ENCODE measurements at regions not wholly inside any gene's neighbourhood (a gene's known extent, or its start where the extent isn't known, plus 50 kb on each side); places are given as distances from the start of the nearest gene placed in this dataset.

DNA sequence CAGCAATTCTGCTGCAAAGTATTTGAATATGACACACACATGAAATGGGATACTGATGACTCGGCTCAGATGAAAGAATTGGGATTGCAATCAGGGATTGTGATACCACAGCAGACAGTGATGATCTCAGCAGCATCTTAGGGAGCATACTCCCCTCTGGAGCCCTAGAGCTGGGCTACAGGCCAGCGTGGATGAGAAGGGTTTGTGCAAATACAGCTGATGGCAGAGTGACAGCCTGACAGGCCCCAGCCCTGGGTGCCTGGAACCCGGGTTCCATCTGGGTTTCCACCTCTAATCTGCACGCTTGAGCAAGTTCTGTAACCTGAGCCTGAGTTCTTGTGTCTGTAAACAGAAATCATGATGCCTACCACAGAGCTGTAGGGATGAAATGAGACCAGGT, 418.0 kb downstream of the LRATD1 start:
- Histone ChIP-seq H3K4me2 (replicated peaks; ENCODE audit: extremely low read depth, low read length, poor library complexity, severe bottlenecking) (no peak overlapping the region), H3K4me3 (replicated peaks in 1 of 3; ENCODE audit: low read depth in 2 of 3, low read length in 3 of 3) (no peak overlapping the region), H3K27ac (ENCODE audit: low read depth in 1 of 2, low read length in 2 of 2) (no peak overlapping the region), H2AFZ (ENCODE audit: insufficient read depth, low read depth, low read length, poor library complexity, severe bottlenecking) (no peak overlapping the region), H3K27me3 (ENCODE audit: control insufficient read depth in 2 of 2, insufficient read depth in 2 of 2, low read length in 2 of 2) (no peaks in the 10 kb centered on the region), H3K36me3 (replicated peaks in 1 of 2; ENCODE audit: control insufficient read depth in 1 of 2, insufficient read depth in 2 of 2, low read length in 2 of 2) (no peaks in the 10 kb centered on the region), H3K9ac (ENCODE audit: insufficient read depth, low read length, poor library complexity, severe bottlenecking) (no peak overlapping the region), H3K9me3 (replicated peaks in 1 of 2; ENCODE audit: control insufficient read depth in 1 of 2, insufficient read depth in 1 of 2, low read length in 2 of 2) (no peaks in the 10 kb centered on the region), H3K79me2 (ENCODE audit: insufficient read depth, low read length) (no peaks in the 10 kb centered on the region), H4K20me1 (ENCODE audit: insufficient read depth, low read length) (no peaks in the 10 kb centered on the region), H3K4me1 (ENCODE audit: control insufficient read depth in 1 of 2, insufficient read depth in 2 of 2, low read length in 2 of 2) (no peaks in the 10 kb centered on the region)
- Mint-ChIP-seq H3K9me3 (peaks cover 0 to 3% (median 0%) of the 10 kb centered on the region in 7 donors), H3K27ac (no peak overlapping the region), H3K36me3 (no peaks in the 10 kb centered on the region), H3K4me1 (no peaks in the 10 kb centered on the region), H3K27me3 (ENCODE audit: low read depth in 3 of 3) (peaks cover 0 to 9% (median 5%) of the 10 kb centered on the region in 3 donors), H3K4me3 (no peak overlapping the region)
- WGBS (ENCODE audit: insufficient coverage), result 77% methylated on average over 4 of the region's 4 CpGs
- TF ChIP-seq, protein P1, sequence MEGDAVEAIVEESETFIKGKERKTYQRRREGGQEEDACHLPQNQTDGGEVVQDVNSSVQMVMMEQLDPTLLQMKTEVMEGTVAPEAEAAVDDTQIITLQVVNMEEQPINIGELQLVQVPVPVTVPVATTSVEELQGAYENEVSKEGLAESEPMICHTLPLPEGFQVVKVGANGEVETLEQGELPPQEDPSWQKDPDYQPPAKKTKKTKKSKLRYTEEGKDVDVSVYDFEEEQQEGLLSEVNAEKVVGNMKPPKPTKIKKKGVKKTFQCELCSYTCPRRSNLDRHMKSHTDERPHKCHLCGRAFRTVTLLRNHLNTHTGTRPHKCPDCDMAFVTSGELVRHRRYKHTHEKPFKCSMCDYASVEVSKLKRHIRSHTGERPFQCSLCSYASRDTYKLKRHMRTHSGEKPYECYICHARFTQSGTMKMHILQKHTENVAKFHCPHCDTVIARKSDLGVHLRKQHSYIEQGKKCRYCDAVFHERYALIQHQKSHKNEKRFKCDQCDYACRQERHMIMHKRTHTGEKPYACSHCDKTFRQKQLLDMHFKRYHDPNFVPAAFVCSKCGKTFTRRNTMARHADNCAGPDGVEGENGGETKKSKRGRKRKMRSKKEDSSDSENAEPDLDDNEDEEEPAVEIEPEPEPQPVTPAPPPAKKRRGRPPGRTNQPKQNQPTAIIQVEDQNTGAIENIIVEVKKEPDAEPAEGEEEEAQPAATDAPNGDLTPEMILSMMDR (IDR thresholded peaks at IDR 0.05), result no peak
- no peak for DNase-seq
- intact Hi-C loops (cut with micrococcal nuclease), result no loop called here

GRCh38 chr2:15053542-15053941, 421.0 kb downstream of the LRATD1 start:
- 90% methylated on average over 2 of the region's 5 CpGs for WGBS (ENCODE audit: insufficient coverage)
- no peak overlapping the region for H3K9ac ChIP-seq (ENCODE audit: insufficient read depth, low read length, poor library complexity, severe bottlenecking)

More at GRCh38 chr2:15053542-15053941, 421.0 kb downstream of the LRATD1 start:
- H3K27ac ChIP-seq (ENCODE audit: low read depth in 1 of 2, low read length in 2 of 2), result no peak overlapping the region
- H3K4me3 ChIP-seq (replicated peaks in 1 of 3; ENCODE audit: low read depth in 2 of 3, low read length in 3 of 3), result no peak overlapping the region
- no peak overlapping the region for H3K4me2 ChIP-seq (replicated peaks; ENCODE audit: extremely low read depth, low read length, poor library complexity, severe bottlenecking)
- H3K36me3 Mint-ChIP-seq, result no peaks in the 10 kb centered on the region
- no peak for DNase-seq
- TF ChIP-seq, protein P1 (IDR thresholded peaks at IDR 0.05), result no peak
- H3K27ac Mint-ChIP-seq, result no peak overlapping the region
- no peaks in the 10 kb centered on the region for H4K20me1 ChIP-seq (ENCODE audit: insufficient read depth, low read length)
- H3K4me3 Mint-ChIP-seq, result no peak overlapping the region
- no peaks in the 10 kb centered on the region for H3K4me1 Mint-ChIP-seq
- H3K27me3 Mint-ChIP-seq (ENCODE audit: low read depth in 3 of 3), result peaks cover 0 to 9% (median 6%) of the 10 kb centered on the region in 3 donors
- H3K4me1 ChIP-seq (ENCODE audit: control insufficient read depth in 1 of 2, insufficient read depth in 2 of 2, low read length in 2 of 2), result no peaks in the 10 kb centered on the region
- H3K9me3 Mint-ChIP-seq, result peaks cover 0 to 5% (median 3%) of the 10 kb centered on the region in 7 donors
- no peak overlapping the region for H2AFZ ChIP-seq (ENCODE audit: insufficient read depth, low read depth, low read length, poor library complexity, severe bottlenecking)
- intact Hi-C loops (cut with micrococcal nuclease), result no loop called here
- no peaks in the 10 kb centered on the region for H3K9me3 ChIP-seq (replicated peaks in 1 of 2; ENCODE audit: control insufficient read depth in 1 of 2, insufficient read depth in 1 of 2, low read length in 2 of 2)
- no peaks in the 10 kb centered on the region for H3K27me3 ChIP-seq (ENCODE audit: control insufficient read depth in 2 of 2, insufficient read depth in 2 of 2, low read length in 2 of 2)
- no peaks in the 10 kb centered on the region for H3K36me3 ChIP-seq (replicated peaks in 1 of 2; ENCODE audit: control insufficient read depth in 1 of 2, insufficient read depth in 2 of 2, low read length in 2 of 2)
- H3K79me2 ChIP-seq (ENCODE audit: insufficient read depth, low read length), result no peaks in the 10 kb centered on the region
